GM12892 (cell line): ENCODE measurements at regions not wholly inside any gene's neighbourhood (a gene's known extent, or its start where the extent isn't known, plus 50 kb on each side); places are given as distances from the start of the nearest gene placed in this dataset.

Source experiments
- POLR2AphosphoS5 ChIP-seq: IDR thresholded peaks from 2 replicates; pipeline ENCODE4 v1.6.1; 2011; ENCODE audit warnings: low read depth, low read length, control low read depth
- TAF1 ChIP-seq: IDR thresholded peaks from 2 replicates; pipeline ENCODE4 v1.6.1; 2011; ENCODE audit warnings: low read depth, mild to moderate bottlenecking, control low read depth, low read length, borderline replicate concordance

DNA sequence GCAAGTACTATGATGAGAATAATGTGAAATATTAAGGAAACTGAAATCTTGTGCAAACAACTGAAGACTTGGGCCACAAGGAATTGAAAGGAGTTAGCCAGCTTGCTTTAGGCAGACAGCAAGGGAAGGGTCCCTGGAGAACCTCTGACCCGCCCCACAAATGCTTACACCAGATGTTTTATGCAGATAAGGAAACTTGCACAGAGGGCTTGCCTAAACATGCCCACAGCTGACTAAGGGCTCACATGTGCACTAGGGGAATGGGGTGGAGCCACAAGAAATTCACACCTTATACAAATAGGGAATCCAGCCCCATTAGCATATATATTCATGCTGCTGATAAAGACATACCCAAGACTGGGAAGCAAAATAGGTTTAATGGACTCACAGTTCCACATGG lies 86.1 kb upstream of the CYYR1 start:
- no peak for TF ChIP-seq POLR2AphosphoS5
- no peak for TF ChIP-seq TAF1
